Panc1 (cell line): ENCODE measurements at regions not wholly inside any gene's neighbourhood (a gene's known extent, or its start where the extent isn't known, plus 50 kb on each side); places are given as distances from the start of the nearest gene placed in this dataset.

Experiments used
- ATAC-seq: fragments of 200-7000 bp; cut with Tn5 transposase; 2 replicates; pipeline ENCODE4 v1.9.1; 2020; ENCODE audit warnings: mild to moderate bottlenecking, moderate library complexity
- BruUV-seq: library from RNA; stranded (reverse); fragments of 400-500 nt; replicated peaks from 2 replicates; lab custom pipeline; 2021; lab: Mats Ljungman, UMichigan
- CTCF ChIA-PET: fragments of 300-600 bp; sonication (Branson Sonifier 250); formaldehyde crosslinking; loops from one replicate; lab custom pipeline; 2022; ENCODE audit warnings: antibody characterized with exemption; lab: Charles Lee
- POLR2A ChIA-PET: fragments of 300-600 bp; sonication (Branson Sonifier 250); formaldehyde crosslinking; loops from one replicate; lab custom pipeline; 2022; ENCODE audit warnings: antibody characterized with exemption; lab: Charles Lee
- DNase-seq: peaks from one replicate; pipeline ENCODE4 v3.0.0-alpha.2; 2010; ENCODE audit warnings: low read depth, low spot score
- H3K27ac ChIP-seq: 2 replicates; pipeline ENCODE4 v1.5.1; 2011; ENCODE audit warnings: mild to moderate bottlenecking, low read length, inconsistent platforms
- H3K27me3 ChIP-seq: fragments of 200-500 bp; sonication (Bioruptor generic); 2 replicates; pipeline ENCODE4 v1.6.0; 2014; ENCODE audit warnings: low read length, inconsistent platforms; ENCODE audit not compliant: control insufficient read depth, insufficient read depth
- H3K36me3 ChIP-seq: fragments of 200-500 bp; sonication (Bioruptor generic); 2 replicates; pipeline ENCODE4 v1.5.1; 2014; ENCODE audit warnings: inconsistent platforms, mild to moderate bottlenecking, low read length, moderate library complexity; ENCODE audit not compliant: control insufficient read depth, insufficient read depth
- H3K4me1 ChIP-seq: 2 replicates; pipeline ENCODE4 v1.5.1; 2011; ENCODE audit warnings: inconsistent platforms, mild to moderate bottlenecking, low read length, moderate library complexity; ENCODE audit not compliant: control insufficient read depth, insufficient read depth
- H3K4me3 ChIP-seq, 2 experiments: 2 replicates each; pipeline ENCODE4 v1.5.1; 2011 to 2012; ENCODE audit warnings: low read depth in 2 of 2, low read length in 2 of 2, mild to moderate bottlenecking in 2 of 2, inconsistent platforms in 1 of 2, moderate library complexity in 1 of 2
- H3K9me3 ChIP-seq: fragments of 200-500 bp; sonication (Bioruptor generic); 2 replicates; pipeline ENCODE4 v1.5.1; 2014; ENCODE audit warnings: low read depth, mild to moderate bottlenecking, inconsistent platforms, low read length, moderate library complexity; ENCODE audit not compliant: control insufficient read depth, insufficient read depth
- CTCF ChIP-seq: fragments of 450-650 bp; IDR thresholded peaks from 2 replicates; pipeline ENCODE4 v1.5.1; 2017; ENCODE audit warnings: mild to moderate bottlenecking
- POLR2AphosphoS5 ChIP-seq: IDR thresholded peaks from 2 replicates; pipeline ENCODE4 v1.6.1; 2012; ENCODE audit warnings: mild to moderate bottlenecking, low read depth, low read length, moderate library complexity
- REST ChIP-seq, 2 experiments: IDR thresholded peaks; 2 replicates each; pipeline ENCODE4 v1.6.1; 2011 to 2012; ENCODE audit warnings: low read depth in 2 of 2, control low read depth in 1 of 2, low read length in 1 of 2, mild to moderate bottlenecking in 1 of 2, moderate library complexity in 1 of 2; ENCODE audit not compliant: insufficient read depth in 1 of 2
- SIN3A ChIP-seq: IDR thresholded peaks from 2 replicates; pipeline ENCODE4 v1.6.1; 2012; ENCODE audit warnings: low read depth, mild to moderate bottlenecking, low read length, moderate library complexity, borderline replicate concordance; ENCODE audit not compliant: insufficient read depth
- TCF7L2 ChIP-seq: IDR thresholded peaks from 2 replicates; pipeline ENCODE4 v1.6.1; 2011; ENCODE audit warnings: mild to moderate bottlenecking, low read depth, low read length, inconsistent platforms
- in situ Hi-C: cut with HindIII; loops from 2 replicates; pipeline ENCODE4 v1.10.0; 2016; ENCODE audit warnings: low sequenced_read_pairs, low pct_unique_long_range_greater_than_20kb
- intact Hi-C: fragments of 100-400 bp; cut with micrococcal nuclease; formaldehyde crosslinking; loops from one replicate; pipeline ENCODE4 v1.10.0; 2022; ENCODE audit not compliant: unreplicated experiment

GRCh38 chr6:12449447-12449846, 159.3 kb downstream of the EDN1 start:
- no peak for DNase-seq
- H3K4me1 ChIP-seq: no peaks in the 10 kb centered on the region
- BruUV-seq: no TSS peak
- no peak for ATAC-seq
- H3K36me3 ChIP-seq: no peaks in the 10 kb centered on the region
- H3K9me3 ChIP-seq: peaks cover 5% of the 10 kb centered on the region; the same call in 1 of the 2 replicates
- CTCF ChIA-PET: no interaction called here
- intact Hi-C loops (no loop called here), in situ Hi-C loops (no loop called here)
- H3K27me3 ChIP-seq: no peaks in the 10 kb centered on the region
- no peak overlapping the region for H3K4me3 ChIP-seq
- POLR2A ChIA-PET: no interaction called here
- no peak overlapping the region for H3K27ac ChIP-seq
- TF ChIP-seq CTCF (no peak), TCF7L2 (no peak), SIN3A (no peak), POLR2AphosphoS5 (no peak), REST (IDR thresholded peaks at IDR 0.05; ENCODE audit: insufficient read depth in 1 of 2, low read depth in 2 of 2, low read length in 1 of 2) (no peak)

- H3K27me3 ChIP-seq: no peaks in the 10 kb centered on the region
- in situ Hi-C loops: no loop called here
- no peaks in the 10 kb centered on the region for H3K4me1 ChIP-seq
- H3K27ac ChIP-seq: no peak overlapping the region
- POLR2A ChIA-PET: no interaction called here
- peaks cover 5% of the 10 kb centered on the region; the same call in 1 of the 2 replicates for H3K9me3 ChIP-seq
- no peak overlapping the region for H3K4me3 ChIP-seq
- BruUV-seq: no TSS peak
- TF ChIP-seq TCF7L2: no peak
- CTCF ChIA-PET: no interaction called here
- no peak for ATAC-seq
- intact Hi-C loops: no loop called here
- H3K36me3 ChIP-seq: no peaks in the 10 kb centered on the region
- no peak for DNase-seq
Observed at GRCh38 chr6:12450467-12450866, 160.3 kb downstream of the EDN1 start.

GRCh38 chr6:12456343-12456742, 166.2 kb downstream of the EDN1 start:
- ChIA-PET POLR2A (no interaction called here), CTCF (no interaction called here)
- intact Hi-C loops (no loop called here), in situ Hi-C loops (no loop called here)
- ATAC-seq (no peak), DNase-seq (no peak)
- Histone ChIP-seq H3K27me3 (no peaks in the 10 kb centered on the region), H3K4me1 (no peaks in the 10 kb centered on the region), H3K9me3 (peaks cover 5% of the 10 kb centered on the region; the same call in 1 of the 2 replicates), H3K36me3 (no peaks in the 10 kb centered on the region), H3K4me3 (no peak overlapping the region), H3K27ac (no peak overlapping the region)
- TF ChIP-seq SIN3A: no peak
- TF ChIP-seq TCF7L2: no peak
- TF ChIP-seq REST (IDR thresholded peaks at IDR 0.05; ENCODE audit: insufficient read depth in 1 of 2, low read depth in 2 of 2, low read length in 1 of 2): no peak
- no peak for TF ChIP-seq POLR2AphosphoS5
- TF ChIP-seq CTCF: no peak
- BruUV-seq: no TSS peak
